Dedifferentiated amniotic fluid mesenchymal stem cell (primary cell): ENCODE measurements at regions not wholly inside any gene's neighbourhood (a gene's known extent, or its start where the extent isn't known, plus 50 kb on each side); places are given as distances from the start of the nearest gene placed in this dataset.
A peak's percentile ranks its signal among the peaks of the same experiment; 100 is the strongest.

ENCODE experiments used
- DNase-seq: peaks from one replicate; pipeline ENCODE4 v3.0.0-alpha.2; 2016; ENCODE audit errors: extremely low spot score

GRCh38 chr3:78420611-78421010 lies 1347.2 kb downstream of the ROBO1 start:
- no peak for DNase-seq

GRCh38 chr3:78421247-78421966 lies 1346.4 kb downstream of the ROBO1 start:
- DNase-seq, result no peak

- DNase-seq, result no peak
Measured at GRCh38 chr3:78424656-78425055, 1343.1 kb downstream of the ROBO1 start.

- no peak for DNase-seq
Measured at GRCh38 chr3:78426454-78426853, 1341.3 kb downstream of the ROBO1 start.

- DNase-seq, result peak; percentile 59
Measured at GRCh38 chr3:78427303-78427702, 1340.5 kb downstream of the ROBO1 start.

- no peak for DNase-seq
Measured at GRCh38 chr3:78430741-78431140, 1337.1 kb downstream of the ROBO1 start.

- no peak for DNase-seq
Measured at GRCh38 chr3:78434801-78435200, 1333.0 kb downstream of the ROBO1 start.

GRCh38 chr3:78455166-78455565 lies 1312.6 kb downstream of the ROBO1 start:
- no peak for DNase-seq

- DNase-seq, result no peak
Measured at GRCh38 chr3:78455712-78456433, 1311.9 kb downstream of the ROBO1 start.

- no peak for DNase-seq
Measured at GRCh38 chr3:78459796-78460195, 1308.0 kb downstream of the ROBO1 start.

GRCh38 chr3:78462021-78462420 lies 1305.8 kb downstream of the ROBO1 start:
- DNase-seq, result no peak

GRCh38 chr3:78476076-78476475 lies 1291.7 kb downstream of the ROBO1 start:
- DNase-seq, result no peak

GRCh38 chr3:78481050-78481449 lies 1286.7 kb downstream of the ROBO1 start:
- DNase-seq, result no peak

- no peak for DNase-seq
Measured at GRCh38 chr3:78483090-78483489, 1284.7 kb downstream of the ROBO1 start.

GRCh38 chr3:78494851-78495250 lies 1272.9 kb downstream of the ROBO1 start:
- DNase-seq, result no peak

GRCh38 chr3:78495301-78495700 lies 1272.5 kb downstream of the ROBO1 start:
- no peak for DNase-seq

- DNase-seq, result no peak
Measured at GRCh38 chr3:78496501-78496900, 1271.3 kb downstream of the ROBO1 start.

- DNase-seq, result no peak
Measured at GRCh38 chr3:78497021-78497420, 1270.8 kb downstream of the ROBO1 start.

- DNase-seq, result peak; percentile 25
Measured at GRCh38 chr3:78497767-78498166, 1270.0 kb downstream of the ROBO1 start.

GRCh38 chr3:78506061-78506460 lies 1261.7 kb downstream of the ROBO1 start:
- DNase-seq, result no peak

GRCh38 chr3:78506581-78507195 lies 1261.1 kb downstream of the ROBO1 start:
- DNase-seq, result no peak

GRCh38 chr3:78507196-78507984 lies 1260.4 kb downstream of the ROBO1 start:
- DNase-seq, result no peak
